Loucy (cell line): ENCODE measurements at regions not wholly inside any gene's neighbourhood (a gene's known extent, or its start where the extent isn't known, plus 50 kb on each side); places are given as distances from the start of the nearest gene placed in this dataset.

ENCODE experiments used
- H2AFZ ChIP-seq: fragments of 200-600 bp; sonication (generic); 2 replicates; pipeline ENCODE4 v1.6.0; 2016; ENCODE audit warnings: antibody characterized with exemption, mild to moderate bottlenecking, low read length, moderate library complexity
- H3F3A ChIP-seq: fragments of 200-600 bp; 2 replicates; pipeline ENCODE4 v1.6.0; 2016; ENCODE audit warnings: antibody characterized with exemption, low read depth, mild to moderate bottlenecking
- H3K27me3 ChIP-seq: fragments of 200-600 bp; sonication (generic); 2 replicates; pipeline ENCODE4 v1.6.1; 2014; ENCODE audit warnings: low read length, mild to moderate bottlenecking; ENCODE audit not compliant: insufficient read depth, poor library complexity, severe bottlenecking
- H3K36me3 ChIP-seq: fragments of 200-600 bp; sonication (generic); 2 replicates; pipeline ENCODE4 v1.6.1; 2016; ENCODE audit warnings: low read length; ENCODE audit not compliant: insufficient read depth
- H3K4me1 ChIP-seq: fragments of 200-600 bp; sonication (generic); 2 replicates; pipeline ENCODE4 v1.5.1; 2014; ENCODE audit warnings: low read length, mild to moderate bottlenecking; ENCODE audit not compliant: insufficient read depth, poor library complexity, severe bottlenecking
- H3K4me2 ChIP-seq: fragments of 200-600 bp; sonication (generic); 2 replicates; pipeline ENCODE4 v1.6.0; 2014; ENCODE audit warnings: antibody characterized with exemption, low read length, low read depth, mild to moderate bottlenecking; ENCODE audit not compliant: poor library complexity, severe bottlenecking
- H3K4me3 ChIP-seq: fragments of 200-600 bp; sonication (generic); 2 replicates; pipeline ENCODE4 v1.5.1; 2014; ENCODE audit warnings: low read length, mild to moderate bottlenecking, mixed read lengths; ENCODE audit not compliant: poor library complexity, severe bottlenecking
- H3K79me2 ChIP-seq: fragments of 200-600 bp; sonication (generic); 2 replicates; pipeline ENCODE4 v1.6.1; 2014; ENCODE audit warnings: low read length; ENCODE audit not compliant: insufficient read depth
- H3K9ac ChIP-seq: fragments of 200-600 bp; sonication (generic); 2 replicates; pipeline ENCODE4 v1.6.0; 2014; ENCODE audit warnings: mild to moderate bottlenecking, low read depth, low read length, moderate library complexity; ENCODE audit not compliant: poor library complexity, severe bottlenecking
- H3K9me2 ChIP-seq: fragments of 200-600 bp; sonication (generic); replicated peaks from 2 replicates; pipeline ENCODE4 v1.6.1; 2016; ENCODE audit warnings: low read depth, low read length, mixed read lengths
- H3K9me3 ChIP-seq: fragments of 200-600 bp; sonication (generic); 2 replicates; pipeline ENCODE4 v1.6.1; 2014; ENCODE audit warnings: mild to moderate bottlenecking, antibody characterized with exemption, low read length, low read depth; ENCODE audit not compliant: insufficient read depth
- H4K20me1 ChIP-seq: fragments of 200-600 bp; sonication (generic); 2 replicates; pipeline ENCODE4 v1.6.0; 2014; ENCODE audit warnings: antibody characterized with exemption, low read length, mild to moderate bottlenecking; ENCODE audit not compliant: insufficient read depth, poor library complexity, severe bottlenecking
- CTCF ChIP-seq: fragments of 200-600 bp; sonication (generic); conservative IDR thresholded peaks from 2 replicates; pipeline ENCODE4 v1.5.1; 2014; ENCODE audit warnings: mild to moderate bottlenecking, antibody characterized with exemption, low read length
- EZH2phosphoT487 ChIP-seq: fragments of 200-600 bp; IDR thresholded peaks from 2 replicates; pipeline ENCODE4 v1.6.1; 2018; ENCODE audit warnings: antibody characterized with exemption, mild to moderate bottlenecking, moderate library complexity, borderline replicate concordance

GRCh38 chr5:53343187-53343586 is 137.2 kb upstream of the FST start:
- Histone ChIP-seq H3K9me2 (no peaks in the 10 kb centered on the region), H3K79me2 (no peaks in the 10 kb centered on the region), H3K4me3 (no peak overlapping the region), H3K36me3 (no peaks in the 10 kb centered on the region), H3K9me3 (no peaks in the 10 kb centered on the region), H4K20me1 (no peaks in the 10 kb centered on the region), H3K9ac (no peak overlapping the region), H3K4me2 (no peak overlapping the region), H3F3A (no peaks in the 10 kb centered on the region), H3K4me1 (no peaks in the 10 kb centered on the region), H2AFZ (no peak overlapping the region), H3K27me3 (no peaks in the 10 kb centered on the region)
- TF ChIP-seq EZH2phosphoT487 (no peak), CTCF (no peak)

DNA sequence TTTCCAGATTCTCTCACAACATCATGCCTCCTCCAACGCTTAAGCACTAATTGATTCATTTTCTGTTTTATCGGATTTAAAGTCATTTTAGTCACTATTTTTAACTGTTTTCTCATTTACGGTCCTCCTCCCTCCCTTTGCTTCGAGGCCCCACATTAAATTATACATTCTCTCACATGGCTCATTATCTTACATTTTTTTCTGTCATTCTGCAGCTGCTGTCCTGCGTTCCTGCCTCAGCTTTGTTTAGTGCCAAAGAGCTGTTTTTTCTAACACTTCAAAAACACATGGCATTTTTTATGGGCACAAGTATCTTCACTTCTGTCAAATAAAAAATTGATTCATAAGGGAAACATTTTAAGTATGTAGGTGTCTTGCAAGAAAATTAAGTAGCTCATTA is 130.1 kb upstream of the FST start:
- Histone ChIP-seq H3K4me2 (no peak overlapping the region), H4K20me1 (no peaks in the 10 kb centered on the region), H3K36me3 (no peaks in the 10 kb centered on the region), H3K4me3 (no peak overlapping the region), H3K27me3 (no peaks in the 10 kb centered on the region), H2AFZ (no peak overlapping the region), H3K9me3 (no peaks in the 10 kb centered on the region), H3K9ac (no peak overlapping the region), H3K9me2 (no peaks in the 10 kb centered on the region), H3F3A (no peaks in the 10 kb centered on the region), H3K79me2 (no peaks in the 10 kb centered on the region), H3K4me1 (no peaks in the 10 kb centered on the region)
- TF ChIP-seq EZH2phosphoT487: no peak

DNA sequence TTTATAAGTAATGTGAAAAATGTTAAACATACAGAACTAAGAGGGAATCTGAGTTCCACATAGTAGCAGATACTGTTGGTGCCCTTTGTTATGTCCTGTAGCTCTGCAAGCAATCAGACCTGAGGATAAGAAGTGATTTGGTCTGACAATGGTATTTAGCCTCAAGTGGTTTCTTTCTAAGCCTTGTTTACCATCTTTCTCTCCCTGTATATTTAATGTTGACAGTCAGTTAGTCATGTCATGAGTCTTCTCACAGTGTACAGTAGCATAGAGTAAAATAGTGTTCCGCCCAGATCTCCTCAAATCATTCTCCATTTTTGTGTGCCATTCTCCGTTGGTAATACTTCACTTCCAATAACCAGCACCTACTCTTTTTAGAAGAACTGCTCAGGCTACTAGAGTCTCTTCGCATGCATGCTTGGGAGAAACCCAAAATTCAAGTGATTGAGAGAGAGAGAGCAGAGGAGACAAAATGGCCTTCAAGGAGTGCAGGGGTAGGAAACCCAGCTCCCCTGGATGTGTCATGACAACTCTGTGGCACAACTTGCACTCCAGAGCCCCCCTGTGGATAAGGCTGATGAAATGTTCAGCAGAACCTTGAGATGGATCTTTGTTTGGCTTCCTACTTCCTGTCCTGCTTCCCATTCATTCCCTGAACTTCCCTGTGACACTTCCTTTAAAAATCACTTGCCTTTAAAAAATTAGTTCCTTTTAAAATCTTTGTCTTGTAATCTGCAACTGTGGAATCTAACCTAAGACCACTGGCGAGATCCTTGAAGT is 129.2 kb upstream of the FST start:
- H3K4me1 ChIP-seq: no peaks in the 10 kb centered on the region
- H3K4me2 ChIP-seq: no peak overlapping the region
- H3K27me3 ChIP-seq: no peaks in the 10 kb centered on the region
- no peaks in the 10 kb centered on the region for H4K20me1 ChIP-seq
- no peaks in the 10 kb centered on the region for H3K36me3 ChIP-seq
- no peak overlapping the region for H3K4me3 ChIP-seq
- H3K9me2 ChIP-seq: no peaks in the 10 kb centered on the region
- H3K79me2 ChIP-seq: no peaks in the 10 kb centered on the region
- H3K9ac ChIP-seq: no peak overlapping the region
- TF ChIP-seq CTCF (no peak), EZH2phosphoT487 (no peak)
- no peaks in the 10 kb centered on the region for H3F3A ChIP-seq
- no peaks in the 10 kb centered on the region for H3K9me3 ChIP-seq
- H2AFZ ChIP-seq: no peak overlapping the region

GRCh38 chr5:53355316-53355715 is 125.1 kb upstream of the FST start:
- Histone ChIP-seq H3F3A (no peaks in the 10 kb centered on the region), H3K36me3 (no peaks in the 10 kb centered on the region), H3K9ac (no peak overlapping the region), H3K9me2 (no peaks in the 10 kb centered on the region), H2AFZ (no peak overlapping the region), H3K79me2 (no peaks in the 10 kb centered on the region), H3K9me3 (no peaks in the 10 kb centered on the region), H4K20me1 (no peaks in the 10 kb centered on the region), H3K4me2 (no peak overlapping the region), H3K4me1 (no peaks in the 10 kb centered on the region), H3K27me3 (no peaks in the 10 kb centered on the region), H3K4me3 (no peak overlapping the region)
- TF ChIP-seq CTCF: no peak
- no peak for TF ChIP-seq EZH2phosphoT487
